ENCODE measurements at regions not wholly inside any gene's neighbourhood (a gene's known extent, or its start where the extent isn't known, plus 50 kb on each side); places are given as distances from the start of the nearest gene placed in this dataset.

GRCh38 chr11:82105331-82105998 is 628.2 kb downstream of the FAM181B start:
- no peaks in the 10 kb centered on the region for H3K4me1 ChIP-seq (ENCODE audit: control insufficient read depth, low read length)

GRCh38 chr11:82092904-82093303 is 640.8 kb downstream of the FAM181B start:
- Histone ChIP-seq H3K4me2 (ENCODE audit: low read length) (no peak overlapping the region), H3K9me3 (ENCODE audit: control insufficient read depth, insufficient read depth, low read length) (no peaks in the 10 kb centered on the region), H3K79me2 (ENCODE audit: control insufficient read depth, low read length) (no peaks in the 10 kb centered on the region), H3K27me3 (ENCODE audit: control insufficient read depth, low read length) (no peaks in the 10 kb centered on the region), H3K4me3 (ENCODE audit: low read length) (no peak overlapping the region), H3K27ac (ENCODE audit: low read depth, low read length) (no peak overlapping the region), H4K20me1 (ENCODE audit: control insufficient read depth, insufficient read depth, low read depth, low read length) (no peaks in the 10 kb centered on the region), H3F3A (ENCODE audit: control insufficient read depth, insufficient read depth) (no peaks in the 10 kb centered on the region), H3K9me2 (replicated peaks; ENCODE audit: control insufficient read depth, low read length) (no peaks in the 10 kb centered on the region), H3K36me3 (ENCODE audit: control insufficient read depth, low read length) (no peaks in the 10 kb centered on the region), H3K4me1 (ENCODE audit: control insufficient read depth, low read length) (no peaks in the 10 kb centered on the region)
- no peak for TF ChIP-seq EZH2phosphoT487 (IDR thresholded peaks at IDR 0.05; ENCODE audit: borderline replicate concordance, low read length)
- no peak for TF ChIP-seq CTCF (IDR thresholded peaks at IDR 0.05; ENCODE audit: low read depth, low read length, poor library complexity, severe bottlenecking)

More at GRCh38 chr11:82105331-82105998, 628.2 kb downstream of the FAM181B start:
- no peaks in the 10 kb centered on the region for H4K20me1 ChIP-seq (ENCODE audit: control insufficient read depth, insufficient read depth, low read depth, low read length)
- H3K4me2 ChIP-seq (ENCODE audit: low read length), result no peak overlapping the region
- H3K9me2 ChIP-seq (replicated peaks; ENCODE audit: control insufficient read depth, low read length), result no peaks in the 10 kb centered on the region
- no peaks in the 10 kb centered on the region for H3K27me3 ChIP-seq (ENCODE audit: control insufficient read depth, low read length)
- H3K27ac ChIP-seq (ENCODE audit: low read depth, low read length), result no peak overlapping the region
- no peaks in the 10 kb centered on the region for H3K36me3 ChIP-seq (ENCODE audit: control insufficient read depth, low read length)
- no peaks in the 10 kb centered on the region for H3F3A ChIP-seq (ENCODE audit: control insufficient read depth, insufficient read depth)
- H3K79me2 ChIP-seq (ENCODE audit: control insufficient read depth, low read length), result no peaks in the 10 kb centered on the region
- no peak for TF ChIP-seq EZH2phosphoT487 (IDR thresholded peaks at IDR 0.05; ENCODE audit: borderline replicate concordance, low read length)
- TF ChIP-seq CTCF (IDR thresholded peaks at IDR 0.05; ENCODE audit: low read depth, low read length, poor library complexity, severe bottlenecking), result no peak
- H3K9me3 ChIP-seq (ENCODE audit: control insufficient read depth, insufficient read depth, low read length), result no peaks in the 10 kb centered on the region
- no peak overlapping the region for H3K4me3 ChIP-seq (ENCODE audit: low read length)

- Histone ChIP-seq H3K9me2 (replicated peaks; ENCODE audit: control insufficient read depth, low read length) (no peaks in the 10 kb centered on the region), H3K27me3 (ENCODE audit: control insufficient read depth, low read length) (no peaks in the 10 kb centered on the region), H3F3A (ENCODE audit: control insufficient read depth, insufficient read depth) (no peaks in the 10 kb centered on the region), H3K36me3 (ENCODE audit: control insufficient read depth, low read length) (no peaks in the 10 kb centered on the region), H4K20me1 (ENCODE audit: control insufficient read depth, insufficient read depth, low read depth, low read length) (no peaks in the 10 kb centered on the region), H3K9me3 (ENCODE audit: control insufficient read depth, insufficient read depth, low read length) (no peaks in the 10 kb centered on the region), H3K27ac (ENCODE audit: low read depth, low read length) (no peak overlapping the region), H3K79me2 (ENCODE audit: control insufficient read depth, low read length) (no peaks in the 10 kb centered on the region), H3K4me1 (ENCODE audit: control insufficient read depth, low read length) (no peaks in the 10 kb centered on the region), H3K4me3 (ENCODE audit: low read length) (no peak overlapping the region), H3K4me2 (ENCODE audit: low read length) (no peak overlapping the region)
- TF ChIP-seq EZH2phosphoT487 (IDR thresholded peaks at IDR 0.05; ENCODE audit: borderline replicate concordance, low read length), result no peak
- TF ChIP-seq CTCF (IDR thresholded peaks at IDR 0.05; ENCODE audit: low read depth, low read length, poor library complexity, severe bottlenecking), result no peak
Measured at GRCh38 chr11:82089426-82089825, 644.2 kb downstream of the FAM181B start.
